Astrocyte (in vitro differentiated cells and primary cell): ENCODE measurements at regions not wholly inside any gene's neighbourhood (a gene's known extent, or its start where the extent isn't known, plus 50 kb on each side); places are given as distances from the start of the nearest gene placed in this dataset.

Experiments
- DNase-seq: peaks from one replicate; pipeline ENCODE4 v3.0.0-alpha.2; 2010; ENCODE audit warnings: low read depth
- FAIRE-seq: peaks from 2 replicates; lab custom pipeline; 2011; peaks lifted over from hg19 to GRCh38; lab: Jason Lieb, UNC
- H2AFZ ChIP-seq: 2 replicates; pipeline ENCODE4 v1.6.0; 2012; ENCODE audit warnings: low read depth, low read length, inconsistent platforms
- H3K27ac ChIP-seq: 2 replicates; pipeline ENCODE4 v1.5.1; 2011; ENCODE audit warnings: low read depth, low read length, inconsistent platforms
- H3K27me3 ChIP-seq: 2 replicates; pipeline ENCODE4 v1.6.0; 2011; ENCODE audit warnings: low read length, inconsistent platforms; ENCODE audit not compliant: insufficient read depth
- H3K36me3 ChIP-seq: 2 replicates; pipeline ENCODE4 v1.5.1; 2011; ENCODE audit warnings: low read length, inconsistent platforms; ENCODE audit not compliant: insufficient read depth
- H3K4me1 ChIP-seq: 2 replicates; pipeline ENCODE4 v1.5.1; 2011; ENCODE audit warnings: low read length, inconsistent platforms; ENCODE audit not compliant: insufficient read depth
- H3K4me2 ChIP-seq: 2 replicates; pipeline ENCODE4 v1.6.0; 2012; ENCODE audit warnings: low read length, inconsistent platforms
- H3K4me3 ChIP-seq: 2 replicates; pipeline ENCODE4 v1.5.1; 2011; ENCODE audit warnings: low read depth, mild to moderate bottlenecking, low read length, inconsistent platforms; ENCODE audit not compliant: insufficient read depth
- H3K79me2 ChIP-seq: 2 replicates; pipeline ENCODE4 v1.6.0; 2012; ENCODE audit warnings: mild to moderate bottlenecking, low read length, inconsistent platforms; ENCODE audit not compliant: insufficient read depth
- H3K9ac ChIP-seq: 2 replicates; pipeline ENCODE4 v1.6.0; 2012; ENCODE audit warnings: mild to moderate bottlenecking, low read length, inconsistent platforms
- H3K9me3 ChIP-seq: 2 replicates; pipeline ENCODE4 v1.5.1; 2012; ENCODE audit warnings: low read depth, mild to moderate bottlenecking, low read length, inconsistent platforms; ENCODE audit not compliant: insufficient read depth
- H4K20me1 ChIP-seq: 2 replicates; pipeline ENCODE4 v1.6.0; 2012; ENCODE audit warnings: low read length, inconsistent platforms; ENCODE audit not compliant: insufficient read depth
- H3K27ac Mint-ChIP-seq: one replicate; pipeline ENCODE4 v1.8.0; 2021; ENCODE audit warnings: mild to moderate bottlenecking, mixed read lengths; ENCODE audit not compliant: unreplicated experiment
- H3K27me3 Mint-ChIP-seq: one replicate; pipeline ENCODE4 v1.8.0; 2021; ENCODE audit warnings: low read depth, mixed read lengths; ENCODE audit not compliant: unreplicated experiment
- H3K36me3 Mint-ChIP-seq: one replicate; pipeline ENCODE4 v1.8.0; 2021; ENCODE audit warnings: low read depth, mixed read lengths; ENCODE audit not compliant: unreplicated experiment
- H3K4me1 Mint-ChIP-seq: one replicate; pipeline ENCODE4 v1.8.0; 2021; ENCODE audit warnings: low read depth, mixed read lengths; ENCODE audit not compliant: unreplicated experiment
- H3K4me3 Mint-ChIP-seq: one replicate; pipeline ENCODE4 v1.8.0; 2021; ENCODE audit warnings: mild to moderate bottlenecking, moderate library complexity, mixed read lengths; ENCODE audit not compliant: unreplicated experiment
- H3K9me3 Mint-ChIP-seq: one replicate; pipeline ENCODE4 v1.8.0; 2021; ENCODE audit warnings: mild to moderate bottlenecking, mixed read lengths; ENCODE audit not compliant: unreplicated experiment
- CTCF ChIP-seq: IDR thresholded peaks from 2 replicates; pipeline ENCODE4 v1.5.1; 2011; ENCODE audit warnings: low read depth, mild to moderate bottlenecking, inconsistent platforms, low read length, moderate library complexity; ENCODE audit not compliant: insufficient read depth
- EZH2 ChIP-seq: IDR thresholded peaks from 2 replicates; pipeline ENCODE4 v1.6.1; 2012; ENCODE audit warnings: mild to moderate bottlenecking, low read length, inconsistent platforms; ENCODE audit not compliant: insufficient read depth

- no peak overlapping the region for H2AFZ ChIP-seq
- TF ChIP-seq EZH2 (no peak), CTCF (no peak)
- peaks cover 7% of the 10 kb centered on the region for H3K4me1 Mint-ChIP-seq
- H3K36me3 Mint-ChIP-seq, result no peaks in the 10 kb centered on the region
- H3K27ac Mint-ChIP-seq, result no peak overlapping the region
- H3K9ac ChIP-seq, result no peak overlapping the region
- no peaks in the 10 kb centered on the region for H3K9me3 ChIP-seq
- no peaks in the 10 kb centered on the region for H3K79me2 ChIP-seq
- H4K20me1 ChIP-seq, result no peaks in the 10 kb centered on the region
- H3K4me2 ChIP-seq, result no peak overlapping the region
- H3K4me1 ChIP-seq, result peaks cover 6% of the 10 kb centered on the region
- no peak for DNase-seq
- FAIRE-seq, result no peak
- H3K36me3 ChIP-seq, result no peaks in the 10 kb centered on the region
- no peak overlapping the region for H3K27ac ChIP-seq
- no peak overlapping the region for H3K4me3 ChIP-seq
- no peaks in the 10 kb centered on the region for H3K27me3 ChIP-seq
- no peaks in the 10 kb centered on the region for H3K27me3 Mint-ChIP-seq
- no peak overlapping the region for H3K4me3 Mint-ChIP-seq
- no peaks in the 10 kb centered on the region for H3K9me3 Mint-ChIP-seq
Measured at GRCh38 chr2:209324281-209324680, 99.6 kb upstream of the MAP2 start.

- Mint-ChIP-seq H3K27ac (no peak overlapping the region), H3K27me3 (no peaks in the 10 kb centered on the region), H3K4me1 (no peaks in the 10 kb centered on the region), H3K36me3 (no peaks in the 10 kb centered on the region), H3K4me3 (no peak overlapping the region), H3K9me3 (peaks cover 1% of the 10 kb centered on the region)
- Histone ChIP-seq H3K4me3 (no peak overlapping the region), H3K27me3 (no peaks in the 10 kb centered on the region), H3K9me3 (no peaks in the 10 kb centered on the region), H3K9ac (no peak overlapping the region), H3K36me3 (no peaks in the 10 kb centered on the region), H3K27ac (no peak overlapping the region), H3K4me1 (no peaks in the 10 kb centered on the region), H3K79me2 (no peaks in the 10 kb centered on the region), H2AFZ (no peak overlapping the region), H4K20me1 (no peaks in the 10 kb centered on the region), H3K4me2 (no peak overlapping the region)
- peak; percentile 30 for DNase-seq
- no peak for TF ChIP-seq EZH2
- peak; percentile 43 for TF ChIP-seq CTCF
- peak; percentile 9 for FAIRE-seq
Measured at GRCh38 chr2:209331291-209331844, 92.5 kb upstream of the MAP2 start.

- Histone ChIP-seq H3K36me3 (no peaks in the 10 kb centered on the region), H3K4me3 (no peak overlapping the region), H3K4me1 (no peaks in the 10 kb centered on the region), H2AFZ (no peak overlapping the region), H3K79me2 (no peaks in the 10 kb centered on the region), H4K20me1 (no peaks in the 10 kb centered on the region), H3K27me3 (no peaks in the 10 kb centered on the region), H3K4me2 (no peak overlapping the region), H3K9ac (no peak overlapping the region), H3K27ac (no peak overlapping the region), H3K9me3 (no peaks in the 10 kb centered on the region)
- Mint-ChIP-seq H3K9me3 (peaks cover 1% of the 10 kb centered on the region), H3K4me3 (no peak overlapping the region), H3K36me3 (no peaks in the 10 kb centered on the region), H3K4me1 (no peaks in the 10 kb centered on the region), H3K27ac (no peak overlapping the region), H3K27me3 (no peaks in the 10 kb centered on the region)
- peak; percentile 16 for DNase-seq
- peak; percentile 13 for FAIRE-seq
- TF ChIP-seq CTCF (peak; percentile 92), EZH2 (no peak)
Measured at GRCh38 chr2:209334188-209335017, 89.4 kb upstream of the MAP2 start.
